A549 (cell line): ENCODE measurements at regions not wholly inside any gene's neighbourhood (a gene's known extent, or its start where the extent isn't known, plus 50 kb on each side); places are given as distances from the start of the nearest gene placed in this dataset.

ENCODE experiments used
- CTCF ChIP-seq: fragments of >200 bp; sonication (Bioruptor Twin); formaldehyde crosslinking; IDR thresholded peaks from 3 replicates; pipeline ENCODE4 v1.5.1; 2016
- EP300 ChIP-seq, 2 experiments: fragments of >200 bp; sonication (Bioruptor Twin); formaldehyde crosslinking; IDR thresholded peaks; 2 replicates in 1 of 2; 3 replicates in 1 of 2; pipeline ENCODE4 v1.6.1; 2016 to 2017
- JUN ChIP-seq, 2 experiments: fragments of >200 bp; sonication (Bioruptor Twin); formaldehyde crosslinking; IDR thresholded peaks; 2 replicates in 1 of 2; 3 replicates in 1 of 2; pipeline ENCODE4 v1.6.1; 2016 to 2017
- KDM1A ChIP-seq: fragments of 200-600 bp; sonication (generic); IDR thresholded peaks from 2 replicates; pipeline ENCODE4 v1.6.1; 2016; ENCODE audit warnings: low read depth, mild to moderate bottlenecking
- NFE2L2 ChIP-seq: fragments of 150-350 bp; conservative IDR thresholded peaks from 2 replicates; pipeline ENCODE4 v1.6.1; 2014; ENCODE audit warnings: low read length
- POLR2A ChIP-seq: IDR thresholded peaks from 2 replicates; pipeline ENCODE4 v1.6.1; 2012; ENCODE audit warnings: mild to moderate bottlenecking, low read length
- RAD21 ChIP-seq, 2 experiments: fragments of >200 bp in 1 of 2; sonication (Bioruptor Twin) in 1 of 2; formaldehyde crosslinking in 1 of 2; IDR thresholded peaks in 1 of 2; conservative IDR thresholded peaks in 1 of 2; 2 replicates in 1 of 2; 3 replicates in 1 of 2; pipeline ENCODE4 v1.6.1; 2012 to 2018; ENCODE audit warnings: inconsistent platforms in 1 of 2
- REST ChIP-seq: fragments of 200-600 bp; sonication (generic); IDR thresholded peaks from 2 replicates; pipeline ENCODE4 v1.6.1; 2016; ENCODE audit warnings: antibody characterized with exemption, mild to moderate bottlenecking, moderate library complexity
- SMC3 ChIP-seq: fragments of >200 bp; sonication (Bioruptor Twin); formaldehyde crosslinking; IDR thresholded peaks from 3 replicates; pipeline ENCODE4 v1.6.1; 2018; ENCODE audit warnings: inconsistent platforms
- ZSCAN20 ChIP-seq: fragments of 250-450 bp; sonication (Bioruptor Pico); IDR thresholded peaks from 2 replicates; pipeline ENCODE4 v1.8.0; 2022; ENCODE audit warnings: mild to moderate bottlenecking, moderate library complexity
- TF ChIP-seq, protein P1 (sequence below): fragments of 450-650 bp; IDR thresholded peaks from 2 replicates; pipeline ENCODE4 v1.6.1; 2014; ENCODE audit warnings: antibody characterized with exemption

DNA sequence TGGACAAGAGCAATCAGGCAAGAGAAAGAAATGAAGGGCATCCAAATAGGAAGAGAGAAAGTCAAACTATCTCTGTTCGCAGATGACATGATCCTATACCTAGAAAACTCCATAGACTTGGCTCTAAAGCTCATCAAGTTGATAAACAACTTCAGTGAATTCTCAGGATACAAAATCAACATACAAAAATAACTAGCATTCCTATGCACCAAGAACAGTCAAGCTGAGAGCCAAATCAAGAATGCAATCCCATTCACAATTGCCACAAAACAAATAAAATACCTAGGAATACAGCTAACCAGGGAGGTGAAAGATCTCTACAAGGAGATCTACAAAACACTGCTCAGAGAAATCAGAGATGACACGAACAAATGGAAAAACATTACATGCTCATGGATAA lies 417.5 kb upstream of the ATP2B1 start:
- TF ChIP-seq CTCF (no peak), POLR2A (no peak), ZSCAN20 (CRISPR knock-in tag) (no peak), SMC3 (no peak), KDM1A (no peak), NFE2L2 (no peak), EP300 (IDR thresholded peaks at IDR 0.05) (no peak), REST (no peak), RAD21 (conservative IDR thresholded peaks at IDR 0.05 in 1 of 2, IDR thresholded peaks at IDR 0.05 in 1 of 2) (no peak), JUN (IDR thresholded peaks at IDR 0.05) (no peak)
- TF ChIP-seq, protein P1, sequence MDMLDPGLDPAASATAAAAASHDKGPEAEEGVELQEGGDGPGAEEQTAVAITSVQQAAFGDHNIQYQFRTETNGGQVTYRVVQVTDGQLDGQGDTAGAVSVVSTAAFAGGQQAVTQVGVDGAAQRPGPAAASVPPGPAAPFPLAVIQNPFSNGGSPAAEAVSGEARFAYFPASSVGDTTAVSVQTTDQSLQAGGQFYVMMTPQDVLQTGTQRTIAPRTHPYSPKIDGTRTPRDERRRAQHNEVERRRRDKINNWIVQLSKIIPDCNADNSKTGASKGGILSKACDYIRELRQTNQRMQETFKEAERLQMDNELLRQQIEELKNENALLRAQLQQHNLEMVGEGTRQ: no peak
